ENCODE measurements at regions not wholly inside any gene's neighbourhood (a gene's known extent, or its start where the extent isn't known, plus 50 kb on each side); places are given as distances from the start of the nearest gene placed in this dataset.

DNA sequence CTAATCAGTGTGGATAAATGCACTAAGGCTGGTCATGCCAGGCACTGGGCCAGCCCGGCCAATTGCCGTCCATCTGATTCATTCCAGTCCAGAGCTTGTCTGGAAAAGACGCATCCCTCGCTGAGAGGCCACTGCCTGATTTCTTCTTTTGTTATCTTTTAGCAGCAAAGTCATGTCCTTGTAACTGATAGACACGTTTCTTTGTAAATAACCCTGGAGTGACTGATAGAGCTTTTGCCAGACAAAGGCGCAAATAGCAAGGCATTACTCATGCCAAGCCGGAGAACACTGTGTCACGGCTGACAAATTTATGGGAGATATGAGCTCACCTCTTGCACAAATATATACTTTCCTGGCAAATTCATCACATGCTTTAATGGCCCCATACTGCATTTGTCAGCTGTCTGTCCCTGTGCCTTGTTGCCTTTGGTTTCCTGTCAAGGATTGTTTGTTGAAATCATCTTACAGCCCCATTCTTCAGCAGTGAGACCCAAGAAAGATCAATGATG is 164.4 kb downstream of the ETAA1 start:
- ATAC-seq = no peak
- Histone ChIP-seq H3K27me3 (ENCODE audit: control insufficient read depth in 1 of 2, insufficient read depth in 2 of 2, low read length in 2 of 2) (no peaks in the 10 kb centered on the region), H3K9ac (ENCODE audit: insufficient read depth, low read depth, low read length) (no peak overlapping the region), H4K20me1 (ENCODE audit: insufficient read depth, low read length) (no peaks in the 10 kb centered on the region), H3K4me3 (replicated peaks in 1 of 3; ENCODE audit: insufficient read depth in 1 of 3, low read depth in 2 of 3, low read length in 3 of 3) (no peak overlapping the region), H3K79me2 (ENCODE audit: insufficient read depth, low read length) (no peaks in the 10 kb centered on the region), H2AFZ (ENCODE audit: low read length) (no peak overlapping the region), H3K4me1 (ENCODE audit: insufficient read depth, low read length) (no peaks in the 10 kb centered on the region), H3K36me3 (replicated peaks in 1 of 2; ENCODE audit: control insufficient read depth in 1 of 2, insufficient read depth in 2 of 2, low read length in 2 of 2) (no peaks in the 10 kb centered on the region), H3K9me3 (ENCODE audit: low read length) (peaks cover 32% of the 10 kb centered on the region; the same call in 1 of the 2 replicates), H3K27ac (ENCODE audit: extremely low read length, insufficient read depth, low read length) (no peak overlapping the region), H3K4me2 (ENCODE audit: low read depth, low read length) (no peak overlapping the region)
- TF ChIP-seq PAF1 (CRISPR knock-in tag; IDR thresholded peaks at IDR 0.05) (no peak), HNRNPUL1 (IDR thresholded peaks at IDR 0.05; ENCODE audit: low read depth, low read length) (no peak), KMT2B (CRISPR knock-in tag; IDR thresholded peaks at IDR 0.05) (no peak), ZSCAN31 (CRISPR knock-in tag; IDR thresholded peaks at IDR 0.05; ENCODE audit: low read depth) (no peak), ZNF720 (CRISPR knock-in tag; IDR thresholded peaks at IDR 0.05) (no peak)
- TF ChIP-seq, protein P1, sequence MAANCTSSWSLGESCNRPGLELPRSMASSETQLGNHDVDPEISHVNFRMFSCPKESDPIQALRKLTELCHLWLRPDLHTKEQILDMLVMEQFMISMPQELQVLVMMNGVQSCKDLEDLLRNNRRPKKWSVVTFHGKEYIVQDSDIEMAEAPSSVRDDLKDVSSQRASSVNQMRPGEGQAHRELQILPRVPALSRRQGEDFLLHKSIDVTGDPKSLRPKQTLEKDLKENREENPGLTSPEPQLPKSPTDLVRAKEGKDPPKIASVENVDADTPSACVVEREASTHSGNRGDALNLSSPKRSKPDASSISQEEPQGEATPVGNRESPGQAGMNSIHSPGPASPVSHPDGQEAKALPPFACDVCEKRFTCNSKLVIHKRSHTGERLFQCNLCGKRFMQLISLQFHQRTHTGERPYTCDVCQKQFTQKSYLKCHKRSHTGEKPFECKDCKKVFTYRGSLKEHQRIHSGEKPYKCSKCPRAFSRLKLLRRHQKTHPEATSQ (CRISPR knock-in tag; IDR thresholded peaks at IDR 0.05; ENCODE audit: borderline replicate concordance) = no peak
- TF ChIP-seq, protein P2, sequence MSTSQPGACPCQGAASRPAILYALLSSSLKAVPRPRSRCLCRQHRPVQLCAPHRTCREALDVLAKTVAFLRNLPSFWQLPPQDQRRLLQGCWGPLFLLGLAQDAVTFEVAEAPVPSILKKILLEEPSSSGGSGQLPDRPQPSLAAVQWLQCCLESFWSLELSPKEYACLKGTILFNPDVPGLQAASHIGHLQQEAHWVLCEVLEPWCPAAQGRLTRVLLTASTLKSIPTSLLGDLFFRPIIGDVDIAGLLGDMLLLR (CRISPR knock-in tag; IDR thresholded peaks at IDR 0.05) = no peak
- TF ChIP-seq, protein P3, sequence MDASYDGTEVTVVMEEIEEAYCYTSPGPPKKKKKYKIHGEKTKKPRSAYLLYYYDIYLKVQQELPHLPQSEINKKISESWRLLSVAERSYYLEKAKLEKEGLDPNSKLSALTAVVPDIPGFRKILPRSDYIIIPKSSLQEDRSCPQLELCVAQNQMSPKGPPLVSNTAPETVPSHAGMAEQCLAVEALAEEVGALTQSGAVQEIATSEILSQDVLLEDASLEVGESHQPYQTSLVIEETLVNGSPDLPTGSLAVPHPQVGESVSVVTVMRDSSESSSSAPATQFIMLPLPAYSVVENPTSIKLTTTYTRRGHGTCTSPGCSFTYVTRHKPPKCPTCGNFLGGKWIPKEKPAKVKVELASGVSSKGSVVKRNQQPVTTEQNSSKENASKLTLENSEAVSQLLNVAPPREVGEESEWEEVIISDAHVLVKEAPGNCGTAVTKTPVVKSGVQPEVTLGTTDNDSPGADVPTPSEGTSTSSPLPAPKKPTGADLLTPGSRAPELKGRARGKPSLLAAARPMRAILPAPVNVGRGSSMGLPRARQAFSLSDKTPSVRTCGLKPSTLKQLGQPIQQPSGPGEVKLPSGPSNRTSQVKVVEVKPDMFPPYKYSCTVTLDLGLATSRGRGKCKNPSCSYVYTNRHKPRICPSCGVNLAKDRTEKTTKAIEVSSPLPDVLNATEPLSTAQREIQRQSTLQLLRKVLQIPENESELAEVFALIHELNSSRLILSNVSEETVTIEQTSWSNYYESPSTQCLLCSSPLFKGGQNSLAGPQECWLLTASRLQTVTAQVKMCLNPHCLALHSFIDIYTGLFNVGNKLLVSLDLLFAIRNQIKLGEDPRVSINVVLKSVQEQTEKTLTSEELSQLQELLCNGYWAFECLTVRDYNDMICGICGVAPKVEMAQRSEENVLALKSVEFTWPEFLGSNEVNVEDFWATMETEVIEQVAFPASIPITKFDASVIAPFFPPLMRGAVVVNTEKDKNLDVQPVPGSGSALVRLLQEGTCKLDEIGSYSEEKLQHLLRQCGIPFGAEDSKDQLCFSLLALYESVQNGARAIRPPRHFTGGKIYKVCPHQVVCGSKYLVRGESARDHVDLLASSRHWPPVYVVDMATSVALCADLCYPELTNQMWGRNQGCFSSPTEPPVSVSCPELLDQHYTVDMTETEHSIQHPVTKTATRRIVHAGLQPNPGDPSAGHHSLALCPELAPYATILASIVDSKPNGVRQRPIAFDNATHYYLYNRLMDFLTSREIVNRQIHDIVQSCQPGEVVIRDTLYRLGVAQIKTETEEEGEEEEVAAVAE (CRISPR knock-in tag; IDR thresholded peaks at IDR 0.05; ENCODE audit: borderline replicate concordance) = no peak
- no peak for DNase-seq (ENCODE audit: low spot score)
- in situ Hi-C loops (cut with HindIII; ENCODE audit: extremely low pct_ligation_motif_present, low pct_unique_long_range_greater_than_20kb) = no loop called here
- intact Hi-C loops (cut with micrococcal nuclease; ENCODE audit: unreplicated experiment) = no loop called here
- WGBS (ENCODE audit: low lambda C conversion rate) = 13% methylated on average over 8 of the region's 8 CpGs
- ChIA-PET CTCF (ENCODE audit: low intra/inter-chr PET ratio, low total read pairs) (no interaction called here), POLR2A (no interaction called here)
- no peak for FAIRE-seq
- no TSS peak for BruUV-seq (replicated peaks)
